SU-DHL-6 (cell line): ENCODE measurements at regions not wholly inside any gene's neighbourhood (a gene's known extent, or its start where the extent isn't known, plus 50 kb on each side); places are given as distances from the start of the nearest gene placed in this dataset.

Experiments used
- H2AFZ ChIP-seq: fragments of 200-600 bp; sonication (generic); 2 replicates; pipeline ENCODE4 v1.6.1; 2014; ENCODE audit warnings: low read depth, mild to moderate bottlenecking, moderate library complexity, mixed read lengths, antibody characterized with exemption, low read length; ENCODE audit not compliant: severe bottlenecking
- H3F3A ChIP-seq: fragments of 200-600 bp; shearing (Covaris generic); 2 replicates; pipeline ENCODE4 v1.6.0; 2016; ENCODE audit warnings: antibody characterized with exemption, mild to moderate bottlenecking; ENCODE audit not compliant: insufficient read depth
- H3K27ac ChIP-seq: fragments of 200-600 bp; sonication (generic); 2 replicates; pipeline ENCODE4 v1.5.1; 2016; ENCODE audit warnings: low read depth, mild to moderate bottlenecking, low read length, moderate library complexity, mixed read lengths
- H3K27me3 ChIP-seq: fragments of 200-600 bp; sonication (generic), shearing (Covaris generic); 2 replicates; pipeline ENCODE4 v1.6.0; 2014; ENCODE audit warnings: mild to moderate bottlenecking, low read length
- H3K36me3 ChIP-seq: fragments of 200-600 bp; sonication (generic); 2 replicates; pipeline ENCODE4 v1.6.1; 2014; ENCODE audit warnings: mild to moderate bottlenecking, low read length, mixed read lengths
- H3K4me2 ChIP-seq: fragments of 300-600, 200-600 bp; shearing (Covaris generic), sonication (generic); 2 replicates; pipeline ENCODE4 v1.6.0; 2014; ENCODE audit warnings: low read length, low read depth, mild to moderate bottlenecking; ENCODE audit not compliant: poor library complexity, severe bottlenecking
- H3K4me3 ChIP-seq: fragments of 200-600 bp; sonication (generic); 2 replicates; pipeline ENCODE4 v1.5.1; 2014; ENCODE audit warnings: antibody characterized with exemption, low read length, mild to moderate bottlenecking, mixed read lengths; ENCODE audit not compliant: insufficient read depth, poor library complexity, severe bottlenecking
- H3K79me2 ChIP-seq: fragments of 200-600 bp; sonication (generic); 2 replicates; pipeline ENCODE4 v1.6.1; 2014; ENCODE audit warnings: mild to moderate bottlenecking, low read length, moderate library complexity; ENCODE audit not compliant: insufficient read depth
- H3K9ac ChIP-seq: fragments of 200-600 bp; sonication (generic); 2 replicates; pipeline ENCODE4 v1.7.0; 2014; ENCODE audit warnings: mild to moderate bottlenecking, low read length
- H3K9me2 ChIP-seq: fragments of 200-600 bp; sonication (generic); replicated peaks from 2 replicates; pipeline ENCODE4 v1.6.1; 2014; ENCODE audit warnings: low read length; ENCODE audit not compliant: insufficient read depth
- H3K9me3 ChIP-seq: fragments of 200-600 bp; sonication (generic); 2 replicates; pipeline ENCODE4 v1.6.1; 2014; ENCODE audit warnings: low read length, mixed read lengths; ENCODE audit not compliant: insufficient read depth
- H4K20me1 ChIP-seq: fragments of 200-600 bp; sonication (generic); 2 replicates; pipeline ENCODE4 v1.6.1; 2014; ENCODE audit warnings: low read depth, mild to moderate bottlenecking, antibody characterized with exemption, low read length, moderate library complexity, mixed read lengths
- CTCF ChIP-seq: fragments of 200-600 bp; sonication (generic); IDR thresholded peaks from one replicate; pipeline ENCODE4 v1.5.1; 2017; ENCODE audit warnings: antibody characterized with exemption, mild to moderate bottlenecking, low read length, moderate library complexity; ENCODE audit not compliant: insufficient read depth, poor library complexity, severe bottlenecking
- EZH2phosphoT487 ChIP-seq: fragments of 200-600 bp; sonication (generic), shearing (Covaris generic); conservative IDR thresholded peaks from 2 replicates; pipeline ENCODE4 v1.6.1; 2018; ENCODE audit warnings: mild to moderate bottlenecking, antibody characterized with exemption, low read length, moderate library complexity, mixed read lengths

- no peak overlapping the region for H3K4me3 ChIP-seq
Observed at GRCh38 chr13:44108331-44108858, 228.7 kb downstream of the LACC1 start.

GRCh38 chr13:44110091-44110621 is 230.5 kb downstream of the LACC1 start:
- H3K27ac ChIP-seq: no peak overlapping the region
- H3K27me3 ChIP-seq: no peaks in the 10 kb centered on the region
- H4K20me1 ChIP-seq: no peaks in the 10 kb centered on the region
- no peaks in the 10 kb centered on the region for H3K9me2 ChIP-seq
- no peak overlapping the region for H3K9ac ChIP-seq
- H3K9me3 ChIP-seq: no peaks in the 10 kb centered on the region
- no peak overlapping the region for H3K4me2 ChIP-seq
- no peak for TF ChIP-seq EZH2phosphoT487
- H3K4me3 ChIP-seq: no peak overlapping the region
- no peaks in the 10 kb centered on the region for H3K79me2 ChIP-seq
- no peaks in the 10 kb centered on the region for H3K36me3 ChIP-seq
- no peak overlapping the region for H2AFZ ChIP-seq
- H3F3A ChIP-seq: no peaks in the 10 kb centered on the region

More at GRCh38 chr13:44108331-44108858, 228.7 kb downstream of the LACC1 start:
- TF ChIP-seq EZH2phosphoT487 (no peak), CTCF (no peak)
- no peaks in the 10 kb centered on the region for H3K9me2 ChIP-seq
- H3K4me2 ChIP-seq: no peak overlapping the region
- H4K20me1 ChIP-seq: no peaks in the 10 kb centered on the region
- no peaks in the 10 kb centered on the region for H3K79me2 ChIP-seq
- no peak overlapping the region for H2AFZ ChIP-seq
- no peaks in the 10 kb centered on the region for H3F3A ChIP-seq
- H3K27ac ChIP-seq: no peak overlapping the region
- no peaks in the 10 kb centered on the region for H3K36me3 ChIP-seq
- no peaks in the 10 kb centered on the region for H3K27me3 ChIP-seq
- H3K9me3 ChIP-seq: no peaks in the 10 kb centered on the region; the same call in 1 of the 2 replicates
- H3K9ac ChIP-seq: no peak overlapping the region

- Histone ChIP-seq H3K36me3 (no peaks in the 10 kb centered on the region), H3F3A (no peaks in the 10 kb centered on the region), H3K79me2 (no peaks in the 10 kb centered on the region), H3K9ac (no peak overlapping the region), H3K9me2 (no peaks in the 10 kb centered on the region), H3K9me3 (no peaks in the 10 kb centered on the region), H2AFZ (no peak overlapping the region), H4K20me1 (no peaks in the 10 kb centered on the region), H3K27me3 (no peaks in the 10 kb centered on the region), H3K27ac (no peak overlapping the region), H3K4me2 (no peak overlapping the region), H3K4me3 (no peak overlapping the region)
- no peak for TF ChIP-seq CTCF
- TF ChIP-seq EZH2phosphoT487: no peak
Observed at GRCh38 chr13:44111701-44112100, 232.0 kb downstream of the LACC1 start.

GRCh38 chr13:44112700-44113329 is 233.1 kb downstream of the LACC1 start:
- Histone ChIP-seq H4K20me1 (no peaks in the 10 kb centered on the region), H3K9me2 (no peaks in the 10 kb centered on the region), H3F3A (no peaks in the 10 kb centered on the region), H3K4me2 (no peak overlapping the region), H3K27ac (no peak overlapping the region), H3K9ac (no peak overlapping the region), H3K27me3 (no peaks in the 10 kb centered on the region), H3K4me3 (no peak overlapping the region), H3K9me3 (no peaks in the 10 kb centered on the region), H3K36me3 (no peaks in the 10 kb centered on the region), H2AFZ (no peak overlapping the region), H3K79me2 (no peaks in the 10 kb centered on the region)
- TF ChIP-seq EZH2phosphoT487: no peak
- no peak for TF ChIP-seq CTCF
